ENCODE measurements at regions not wholly inside any gene's neighbourhood (a gene's known extent, or its start where the extent isn't known, plus 50 kb on each side); places are given as distances from the start of the nearest gene placed in this dataset.

- Histone ChIP-seq H3K4me3 (no peak overlapping the region), H3K79me2 (ENCODE audit: low read depth) (no peaks in the 10 kb centered on the region), H3K4me2 (no peak overlapping the region), H3K27ac (no peak overlapping the region), H3K9me2 (ENCODE audit: insufficient read depth) (no peaks in the 10 kb centered on the region), H3F3A (ENCODE audit: insufficient read depth, low read depth) (no peaks in the 10 kb centered on the region), H2AFZ (no peak overlapping the region), H4K20me1 (ENCODE audit: insufficient read depth) (no peaks in the 10 kb centered on the region), H3K9me3 (ENCODE audit: insufficient read depth, low read depth) (no peaks in the 10 kb centered on the region; the same call in 1 of the 2 replicates), H3K36me3 (ENCODE audit: low read depth) (no peaks in the 10 kb centered on the region), H3K27me3 (ENCODE audit: insufficient read depth, low read depth) (no peaks in the 10 kb centered on the region), H3K4me1 (replicated peaks; ENCODE audit: insufficient read depth) (no peaks in the 10 kb centered on the region)
- BruUV-seq (replicated peaks): no TSS peak
- intact Hi-C loops (cut with micrococcal nuclease; ENCODE audit: unreplicated experiment): no loop called here
- TF ChIP-seq, protein P1, sequence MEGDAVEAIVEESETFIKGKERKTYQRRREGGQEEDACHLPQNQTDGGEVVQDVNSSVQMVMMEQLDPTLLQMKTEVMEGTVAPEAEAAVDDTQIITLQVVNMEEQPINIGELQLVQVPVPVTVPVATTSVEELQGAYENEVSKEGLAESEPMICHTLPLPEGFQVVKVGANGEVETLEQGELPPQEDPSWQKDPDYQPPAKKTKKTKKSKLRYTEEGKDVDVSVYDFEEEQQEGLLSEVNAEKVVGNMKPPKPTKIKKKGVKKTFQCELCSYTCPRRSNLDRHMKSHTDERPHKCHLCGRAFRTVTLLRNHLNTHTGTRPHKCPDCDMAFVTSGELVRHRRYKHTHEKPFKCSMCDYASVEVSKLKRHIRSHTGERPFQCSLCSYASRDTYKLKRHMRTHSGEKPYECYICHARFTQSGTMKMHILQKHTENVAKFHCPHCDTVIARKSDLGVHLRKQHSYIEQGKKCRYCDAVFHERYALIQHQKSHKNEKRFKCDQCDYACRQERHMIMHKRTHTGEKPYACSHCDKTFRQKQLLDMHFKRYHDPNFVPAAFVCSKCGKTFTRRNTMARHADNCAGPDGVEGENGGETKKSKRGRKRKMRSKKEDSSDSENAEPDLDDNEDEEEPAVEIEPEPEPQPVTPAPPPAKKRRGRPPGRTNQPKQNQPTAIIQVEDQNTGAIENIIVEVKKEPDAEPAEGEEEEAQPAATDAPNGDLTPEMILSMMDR (conservative IDR thresholded peaks at IDR 0.05): no peak
- no peak for TF ChIP-seq EZH2 (IDR thresholded peaks at IDR 0.05; ENCODE audit: low read depth)
- no peak for DNase-seq
- CTCF ChIA-PET: no interaction called here
- POLR2A ChIA-PET (ENCODE audit: unreplicated experiment): no interaction called here
Observed at GRCh38 chr10:83572036-83572435, 567.3 kb upstream of the GHITM start.

- POLR2A ChIA-PET (ENCODE audit: unreplicated experiment): interaction anchor here (0.6 kb wide), 1 partner anchor 191 kb away, joined by 5 read pairs; no protein-coding TSS in a partner anchor
- no peak for DNase-seq
- Histone ChIP-seq H3K27ac (no peak overlapping the region), H3K4me3 (no peak overlapping the region), H3K27me3 (ENCODE audit: insufficient read depth, low read depth) (no peaks in the 10 kb centered on the region), H3K9me3 (ENCODE audit: insufficient read depth, low read depth) (peaks cover 3% of the 10 kb centered on the region; the same call in 1 of the 2 replicates), H3K36me3 (ENCODE audit: low read depth) (no peaks in the 10 kb centered on the region), H3K4me1 (replicated peaks; ENCODE audit: insufficient read depth) (no peaks in the 10 kb centered on the region), H3F3A (ENCODE audit: insufficient read depth, low read depth) (no peaks in the 10 kb centered on the region), H3K4me2 (no peak overlapping the region), H2AFZ (no peak overlapping the region), H3K9me2 (ENCODE audit: insufficient read depth) (no peaks in the 10 kb centered on the region), H3K79me2 (ENCODE audit: low read depth) (no peaks in the 10 kb centered on the region), H4K20me1 (ENCODE audit: insufficient read depth) (no peaks in the 10 kb centered on the region)
- no TSS peak for BruUV-seq (replicated peaks)
- intact Hi-C loops (cut with micrococcal nuclease; ENCODE audit: unreplicated experiment): no loop called here
- CTCF ChIA-PET: no interaction called here
- TF ChIP-seq, protein P1 (conservative IDR thresholded peaks at IDR 0.05): no peak
- TF ChIP-seq EZH2 (IDR thresholded peaks at IDR 0.05; ENCODE audit: low read depth): no peak
Observed at GRCh38 chr10:83574770-83575169, 564.5 kb upstream of the GHITM start.

DNA sequence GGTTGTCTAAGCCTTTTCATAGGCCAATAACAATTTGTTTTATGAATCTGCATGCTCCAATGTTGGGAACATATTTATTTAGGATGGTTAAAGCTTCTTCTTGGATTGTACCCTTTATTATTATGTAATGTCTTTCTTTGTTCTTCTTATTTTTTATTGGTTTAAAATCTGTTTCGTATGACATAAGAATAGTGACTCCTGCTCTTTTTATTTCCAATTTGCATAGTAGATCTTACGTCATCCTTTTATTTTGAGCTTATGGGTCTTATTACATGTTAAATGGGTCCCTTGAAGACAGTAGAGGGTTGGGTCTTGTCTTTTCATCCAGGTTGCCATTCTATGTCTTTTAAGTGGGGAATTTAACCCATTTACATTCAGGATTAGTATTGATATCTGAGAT lies 561.9 kb upstream of the GHITM start:
- Histone ChIP-seq H3K27me3 (ENCODE audit: insufficient read depth, low read depth) (no peaks in the 10 kb centered on the region), H3K4me1 (replicated peaks; ENCODE audit: insufficient read depth) (no peaks in the 10 kb centered on the region), H3K27ac (no peak overlapping the region), H2AFZ (no peak overlapping the region), H3K4me3 (no peak overlapping the region), H4K20me1 (ENCODE audit: insufficient read depth) (no peaks in the 10 kb centered on the region), H3K79me2 (ENCODE audit: low read depth) (no peaks in the 10 kb centered on the region), H3K9me2 (ENCODE audit: insufficient read depth) (no peaks in the 10 kb centered on the region), H3K4me2 (no peak overlapping the region), H3K9me3 (ENCODE audit: insufficient read depth, low read depth) (peaks cover 3% of the 10 kb centered on the region; the same call in 1 of the 2 replicates), H3K36me3 (ENCODE audit: low read depth) (no peaks in the 10 kb centered on the region), H3F3A (ENCODE audit: insufficient read depth, low read depth) (no peaks in the 10 kb centered on the region)
- ChIA-PET CTCF (no interaction called here), POLR2A (ENCODE audit: unreplicated experiment) (no interaction called here)
- TF ChIP-seq, protein P1 (conservative IDR thresholded peaks at IDR 0.05): no peak
- no peak for TF ChIP-seq EZH2 (IDR thresholded peaks at IDR 0.05; ENCODE audit: low read depth)
- no peak for DNase-seq
- no TSS peak for BruUV-seq (replicated peaks)
- intact Hi-C loops (cut with micrococcal nuclease; ENCODE audit: unreplicated experiment): no loop called here
